Bronchial epithelial cell (primary cell): ENCODE measurements at regions not wholly inside any gene's neighbourhood (a gene's known extent, or its start where the extent isn't known, plus 50 kb on each side); places are given as distances from the start of the nearest gene placed in this dataset.

Experiments
- DNase-seq: peaks from one replicate; pipeline ENCODE4 v3.0.0-alpha.2; 2010; ENCODE audit warnings: low read depth
- FAIRE-seq: peaks from 2 replicates; lab custom pipeline; 2011; peaks lifted over from hg19 to GRCh38; lab: Jason Lieb, UNC
- H3K27me3 ChIP-seq: 2 replicates; pipeline ENCODE4 v1.5.1; 2011; ENCODE audit warnings: low read length; ENCODE audit not compliant: control insufficient read depth, insufficient read depth
- H3K36me3 ChIP-seq: 2 replicates; pipeline ENCODE4 v1.5.1; 2011; ENCODE audit warnings: low read length; ENCODE audit not compliant: control insufficient read depth, insufficient read depth
- H3K4me3 ChIP-seq: 2 replicates; pipeline ENCODE4 v1.5.1; 2011; ENCODE audit warnings: mild to moderate bottlenecking, low read depth, low read length, control low read depth
- CTCF ChIP-seq: IDR thresholded peaks from 2 replicates; pipeline ENCODE4 v1.5.1; 2011; ENCODE audit warnings: mild to moderate bottlenecking, moderate library complexity, low read length, control low read depth, inconsistent platforms; ENCODE audit not compliant: insufficient read depth, severe bottlenecking

- DNase-seq (no peak), FAIRE-seq (no peak)
- Histone ChIP-seq H3K27me3 (peaks cover 1% of the 10 kb centered on the region), H3K36me3 (no peaks in the 10 kb centered on the region), H3K4me3 (no peak overlapping the region)
- no peak for TF ChIP-seq CTCF
Observed at GRCh38 chr2:15703365-15703869, 111.7 kb downstream of the DDX1 start.

GRCh38 chr2:15704086-15704787, 112.6 kb downstream of the DDX1 start:
- DNase-seq (peak; percentile 15), FAIRE-seq (no peak)
- peaks cover 3% of the 10 kb centered on the region for H3K27me3 ChIP-seq
- TF ChIP-seq CTCF = no peak
- H3K4me3 ChIP-seq = no peak overlapping the region
- H3K36me3 ChIP-seq = no peaks in the 10 kb centered on the region

GRCh38 chr2:15704788-15705115, 113.1 kb downstream of the DDX1 start:
- no peaks in the 10 kb centered on the region for H3K36me3 ChIP-seq
- DNase-seq (no peak), FAIRE-seq (no peak)
- TF ChIP-seq CTCF = no peak
- H3K4me3 ChIP-seq = no peak overlapping the region
- peaks cover 3% of the 10 kb centered on the region for H3K27me3 ChIP-seq

- FAIRE-seq = no peak
- no peaks in the 10 kb centered on the region for H3K36me3 ChIP-seq
- TF ChIP-seq CTCF = no peak
- H3K4me3 ChIP-seq = no peak overlapping the region
- peaks cover 3% of the 10 kb centered on the region for H3K27me3 ChIP-seq
- DNase-seq = no peak
Observed at GRCh38 chr2:15705310-15705709, 113.6 kb downstream of the DDX1 start.

GRCh38 chr2:15705839-15706386, 114.2 kb downstream of the DDX1 start:
- H3K27me3 ChIP-seq = peaks cover 3% of the 10 kb centered on the region
- no peaks in the 10 kb centered on the region for H3K36me3 ChIP-seq
- FAIRE-seq (no peak), DNase-seq (no peak)
- no peak overlapping the region for H3K4me3 ChIP-seq
- TF ChIP-seq CTCF = no peak

GRCh38 chr2:15706424-15706823, 114.8 kb downstream of the DDX1 start:
- Histone ChIP-seq H3K27me3 (peaks cover 3% of the 10 kb centered on the region), H3K36me3 (no peaks in the 10 kb centered on the region), H3K4me3 (no peak overlapping the region)
- no peak for FAIRE-seq
- TF ChIP-seq CTCF = no peak
- DNase-seq = no peak
